T-cell (primary cell): ENCODE measurements at regions not wholly inside any gene's neighbourhood (a gene's known extent, or its start where the extent isn't known, plus 50 kb on each side); places are given as distances from the start of the nearest gene placed in this dataset.
"Not testable (repeated sequence)": the region's sequence is repeated elsewhere in the genome, so short reads cannot be mapped to it uniquely, and the experiment has no call there.

Experiments used
- ATAC-seq, 4 experiments: fragments of 200-7000 bp in 3 of 4; fragments of 150-1000 bp in 1 of 4; cut with Tn5 transposase; replicated peaks in 1 of 4; 1 replicate in 3 of 4; 2 replicates in 1 of 4; pipeline ENCODE4 v1.10.0; 2021; ENCODE audit warnings: moderate library complexity in 3 of 4, mild to moderate bottlenecking in 2 of 4, moderate number of reproducible peaks in 1 of 4
- CTCF ChIA-PET, 2 donors: fragments of 300-600 bp; sonication (Branson Sonifier 250); formaldehyde crosslinking; loops; one replicate each; lab custom pipeline; 2022; ENCODE audit warnings: antibody characterized with exemption in 2 of 2; lab: Charles Lee
- POLR2A ChIA-PET, 2 donors: fragments of 300-600 bp; sonication (Branson Sonifier 250); formaldehyde crosslinking; loops; one replicate each; lab custom pipeline; 2022; ENCODE audit warnings: antibody characterized with exemption in 2 of 2; lab: Charles Lee
- DNase-seq, 35 experiments: peaks; one replicate each; pipeline versions ENCODE4 v3.0.0 to v3.0.0-alpha.2; 2013 to 2023
- H3K27ac ChIP-seq: one replicate; pipeline ENCODE4 v1.5.1; 2013; ENCODE audit warnings: low read length
- H3K27me3 ChIP-seq, 2 experiments: replicated peaks in 1 of 2; 1 replicate in 1 of 2; 2 replicates in 1 of 2; pipeline versions ENCODE4 v1.6.1 to v1.7.0; 2013; ENCODE audit warnings: low read length in 1 of 2, mixed read lengths in 1 of 2; ENCODE audit not compliant: control insufficient read depth in 2 of 2, insufficient read depth in 2 of 2; ENCODE audit errors: extremely low read depth in 1 of 2
- H3K36me3 ChIP-seq, 2 donors: 1 replicate in 1 of 2; 2 replicates in 1 of 2; pipeline versions ENCODE4 v1.6.1 to v1.7.0; 2013; ENCODE audit warnings: low read length in 1 of 2; ENCODE audit not compliant: control insufficient read depth in 2 of 2, insufficient read depth in 1 of 2; ENCODE audit errors: extremely low read depth in 1 of 2
- H3K4me1 ChIP-seq, 2 experiments: 1 replicate in 1 of 2; 2 replicates in 1 of 2; pipeline versions ENCODE4 v1.6.1 to v1.7.0; 2013; ENCODE audit warnings: low read length in 2 of 2, mixed read lengths in 1 of 2; ENCODE audit not compliant: insufficient read depth in 2 of 2, control insufficient read depth in 1 of 2; ENCODE audit errors: extremely low read depth in 1 of 2
- H3K4me3 ChIP-seq, 2 donors: 1 replicate in 1 of 2; 2 replicates in 1 of 2; pipeline versions ENCODE4 v1.5.1 to v1.7.0; 2013; ENCODE audit warnings: mild to moderate bottlenecking in 2 of 2, low read length in 1 of 2, moderate library complexity in 1 of 2; ENCODE audit not compliant: control insufficient read depth in 1 of 2; ENCODE audit errors: extremely low read depth in 1 of 2
- H3K9me3 ChIP-seq: 2 replicates; pipeline ENCODE4 v1.7.0; 2013
- H3K27ac Mint-ChIP-seq, 2 donors: one replicate each; pipeline ENCODE4 v1.8.0; 2020 to 2021; ENCODE audit warnings: mild to moderate bottlenecking in 2 of 2, mixed read lengths in 2 of 2
- H3K27me3 Mint-ChIP-seq, 2 donors: one replicate each; pipeline ENCODE4 v1.8.0; 2021 to 2022; ENCODE audit warnings: mixed read lengths in 2 of 2
- H3K36me3 Mint-ChIP-seq: one replicate; pipeline ENCODE4 v1.8.0; 2021; ENCODE audit warnings: mixed read lengths
- H3K4me1 Mint-ChIP-seq, 3 donors: one replicate each; pipeline ENCODE4 v1.8.0; 2020 to 2022; ENCODE audit warnings: mixed read lengths in 3 of 3, mild to moderate bottlenecking in 1 of 3
- H3K4me3 Mint-ChIP-seq, 3 donors: one replicate each; pipeline ENCODE4 v1.8.0; 2020 to 2022; ENCODE audit warnings: mild to moderate bottlenecking in 3 of 3, mixed read lengths in 3 of 3, moderate library complexity in 3 of 3
- H3K9me3 Mint-ChIP-seq, 3 donors: one replicate each; pipeline ENCODE4 v1.8.0; 2020 to 2022; ENCODE audit warnings: mixed read lengths in 3 of 3
- WGBS: methylation state at CpG from one replicate; pipeline ENCODE4 v1.1.5; 2013; ENCODE audit warnings: missing lambda C conversion rate; ENCODE audit not compliant: insufficient coverage; 5-methylcytosine and 5-hydroxymethylcytosine counted together

- DNase-seq, H3K27me3 ChIP-seq, H3K36me3 ChIP-seq, CTCF ChIA-PET, POLR2A ChIA-PET, H3K27ac ChIP-seq, H3K4me1 ChIP-seq, H3K9me3 Mint-ChIP-seq, H3K27ac Mint-ChIP-seq, H3K4me3 ChIP-seq, H3K4me1 Mint-ChIP-seq, H3K9me3 ChIP-seq, H3K36me3 Mint-ChIP-seq, H3K27me3 Mint-ChIP-seq, ATAC-seq: not testable (repeated sequence)
- peak overlapping the region in 2 of 3 donors; percentile 6 to 55 for H3K4me3 Mint-ChIP-seq
- no CpG with 5 or more reads among the region's 9 CpGs for WGBS
Measured at GRCh38 chr17:30669217-30669649, 155.3 kb downstream of the CRLF3 start.

GRCh38 chr17:30668360-30669181 lies 155.9 kb downstream of the CRLF3 start:
- DNase-seq, POLR2A ChIA-PET, H3K27me3 ChIP-seq, H3K36me3 Mint-ChIP-seq, H3K36me3 ChIP-seq, H3K9me3 Mint-ChIP-seq, H3K4me1 Mint-ChIP-seq, H3K9me3 ChIP-seq, H3K27ac ChIP-seq, H3K27me3 Mint-ChIP-seq, CTCF ChIA-PET, H3K4me1 ChIP-seq: not testable (repeated sequence)
- H3K4me3 ChIP-seq: peak overlapping the region in 1 of 2 donors; percentile 47
- no CpG with 5 or more reads among the region's 31 CpGs for WGBS
- peak; percentile 24 to 50 (median 36) for ATAC-seq
- Mint-ChIP-seq H3K27ac (peak overlapping the region in 1 of 2 donors; percentile 48), H3K4me3 (peak overlapping the region; percentile 59 to 63 (median 61))

- H3K36me3 Mint-ChIP-seq, CTCF ChIA-PET, POLR2A ChIA-PET, H3K27me3 Mint-ChIP-seq, H3K27ac Mint-ChIP-seq, H3K27ac ChIP-seq, H3K9me3 ChIP-seq, H3K9me3 Mint-ChIP-seq, H3K4me1 Mint-ChIP-seq, H3K27me3 ChIP-seq, H3K4me1 ChIP-seq, H3K36me3 ChIP-seq: not testable (repeated sequence)
- peak overlapping the region in 1 of 3 donors; percentile 63 for H3K4me3 Mint-ChIP-seq
- WGBS: no CpG with 5 or more reads among the region's 37 CpGs
- ATAC-seq (peak; percentile 66 to 85 (median 79)), DNase-seq (peak in 5 of 35 experiments; percentile 5 to 18 (median 12))
- H3K4me3 ChIP-seq: peak overlapping the region in 1 of 2 donors; percentile 47
Measured at GRCh38 chr17:30667657-30668359, 156.7 kb downstream of the CRLF3 start.

DNA sequence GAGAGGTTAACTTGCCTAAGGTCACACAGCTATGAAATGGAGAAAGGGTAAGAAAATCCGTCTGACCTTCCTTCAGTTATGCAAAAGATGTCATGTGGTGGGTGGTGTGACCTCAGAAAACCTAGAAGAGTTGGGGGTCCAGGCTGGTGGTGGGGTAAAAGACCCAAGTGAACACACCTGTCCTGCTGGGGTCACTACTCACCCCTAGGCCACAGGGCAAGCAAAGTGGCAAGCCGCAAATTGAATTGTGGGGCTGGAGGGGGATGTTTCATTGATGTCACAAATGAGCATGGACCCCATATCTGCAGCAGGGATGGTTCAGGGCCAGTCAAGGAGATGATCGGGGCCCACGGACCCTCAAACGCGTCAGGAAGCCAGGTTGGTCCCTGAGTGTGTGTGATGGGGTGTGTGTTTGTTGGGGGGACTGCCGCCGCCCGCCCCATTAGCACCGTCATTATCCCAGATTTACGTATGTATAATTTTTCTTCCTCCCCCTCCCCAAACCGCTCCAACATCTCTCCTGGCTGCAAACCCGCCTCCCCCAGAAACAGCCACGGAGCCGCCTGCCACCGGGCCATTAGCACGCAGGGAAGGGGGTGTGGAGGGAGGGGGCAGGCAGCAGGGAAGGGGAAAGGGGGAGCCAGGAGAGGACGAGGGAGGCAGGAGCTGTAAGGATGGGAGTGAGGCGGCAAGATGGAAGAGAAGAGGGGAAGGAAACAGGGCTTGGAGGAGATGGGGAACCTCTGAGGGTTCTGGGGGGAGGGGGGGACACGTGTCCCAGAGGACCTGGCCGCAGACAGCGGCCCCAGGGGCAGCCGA lies 157.4 kb downstream of the CRLF3 start:
- ATAC-seq, DNase-seq, H3K36me3 Mint-ChIP-seq, H3K9me3 Mint-ChIP-seq, H3K27me3 Mint-ChIP-seq, H3K27ac ChIP-seq, POLR2A ChIA-PET, H3K36me3 ChIP-seq, H3K4me1 Mint-ChIP-seq, CTCF ChIA-PET, H3K9me3 ChIP-seq, H3K27me3 ChIP-seq, H3K4me1 ChIP-seq: not testable (repeated sequence)
- Mint-ChIP-seq H3K4me3 (peak overlapping the region; percentile 55 to 67 (median 63)), H3K27ac (peak overlapping the region in 1 of 2 donors; percentile 48)
- no CpG with 5 or more reads among the region's 23 CpGs for WGBS
- peak overlapping the region in 1 of 2 donors; percentile 47 for H3K4me3 ChIP-seq

- H3K9me3 ChIP-seq, H3K4me3 Mint-ChIP-seq, POLR2A ChIA-PET, CTCF ChIA-PET, H3K4me1 ChIP-seq, H3K4me3 ChIP-seq, H3K27me3 Mint-ChIP-seq, H3K27me3 ChIP-seq, H3K4me1 Mint-ChIP-seq, H3K27ac Mint-ChIP-seq, H3K36me3 ChIP-seq, H3K27ac ChIP-seq, H3K36me3 Mint-ChIP-seq, H3K9me3 Mint-ChIP-seq: not testable (repeated sequence)
- WGBS: 54% methylated on average over 2 of the region's 12 CpGs
- peak in 1 of 4 experiments; percentile 52 for ATAC-seq
- peak in 1 of 35 experiments; percentile 13 for DNase-seq
Measured at GRCh38 chr17:30663727-30664455, 160.6 kb downstream of the CRLF3 start.

- H3K4me1 Mint-ChIP-seq, H3K27ac Mint-ChIP-seq, H3K4me1 ChIP-seq, H3K4me3 Mint-ChIP-seq, ATAC-seq, H3K9me3 Mint-ChIP-seq, H3K4me3 ChIP-seq, H3K27ac ChIP-seq, DNase-seq, H3K27me3 Mint-ChIP-seq, H3K36me3 Mint-ChIP-seq, H3K9me3 ChIP-seq, H3K27me3 ChIP-seq, POLR2A ChIA-PET, H3K36me3 ChIP-seq, CTCF ChIA-PET: not testable (repeated sequence)
- no CpG with 5 or more reads among the region's 4 CpGs for WGBS
Measured at GRCh38 chr17:30657148-30657547, 167.3 kb downstream of the CRLF3 start.
